ENCODE measurements at regions not wholly inside any gene's neighbourhood (a gene's known extent, or its start where the extent isn't known, plus 50 kb on each side); places are given as distances from the start of the nearest gene placed in this dataset.
"Not testable (repeated sequence)": the region's sequence is repeated elsewhere in the genome, so short reads cannot be mapped to it uniquely, and the experiment has no call there.

DNA sequence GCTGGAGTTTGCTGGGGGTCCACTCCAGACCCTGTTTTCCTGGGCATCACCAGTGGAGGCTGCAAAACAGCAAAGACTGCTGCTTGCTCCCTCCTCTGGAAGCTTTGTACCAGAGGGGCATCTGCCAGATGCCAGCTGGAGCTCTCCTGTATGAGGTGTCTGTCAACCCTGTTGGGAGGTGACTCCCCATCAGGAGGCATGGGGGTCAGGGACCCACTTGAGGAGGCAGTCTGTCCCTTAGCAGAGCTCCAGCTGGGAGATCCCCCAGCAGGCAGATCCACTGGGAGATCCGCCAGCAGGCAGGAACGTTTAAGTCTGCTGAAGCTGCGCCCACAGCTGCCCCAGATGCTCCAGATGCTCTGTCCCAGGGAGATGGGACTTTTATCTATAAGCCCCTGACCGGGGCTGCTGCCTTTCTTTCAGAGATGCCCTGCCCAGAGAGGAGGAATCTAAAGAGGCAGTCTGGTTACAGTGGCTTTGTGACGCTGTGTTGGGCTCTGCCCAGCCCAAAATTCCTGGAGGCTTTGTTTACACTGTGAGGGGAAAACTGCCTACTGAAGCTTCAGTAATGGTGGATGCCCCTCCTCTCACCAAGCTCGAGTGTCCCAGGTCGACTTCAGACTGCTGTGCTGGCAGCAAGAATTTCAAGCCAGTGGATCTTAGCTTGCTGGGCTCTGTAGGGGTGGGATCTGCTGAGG lies 260.5 kb upstream of the SLC8A1 start:
- TF ChIP-seq, protein P1, sequence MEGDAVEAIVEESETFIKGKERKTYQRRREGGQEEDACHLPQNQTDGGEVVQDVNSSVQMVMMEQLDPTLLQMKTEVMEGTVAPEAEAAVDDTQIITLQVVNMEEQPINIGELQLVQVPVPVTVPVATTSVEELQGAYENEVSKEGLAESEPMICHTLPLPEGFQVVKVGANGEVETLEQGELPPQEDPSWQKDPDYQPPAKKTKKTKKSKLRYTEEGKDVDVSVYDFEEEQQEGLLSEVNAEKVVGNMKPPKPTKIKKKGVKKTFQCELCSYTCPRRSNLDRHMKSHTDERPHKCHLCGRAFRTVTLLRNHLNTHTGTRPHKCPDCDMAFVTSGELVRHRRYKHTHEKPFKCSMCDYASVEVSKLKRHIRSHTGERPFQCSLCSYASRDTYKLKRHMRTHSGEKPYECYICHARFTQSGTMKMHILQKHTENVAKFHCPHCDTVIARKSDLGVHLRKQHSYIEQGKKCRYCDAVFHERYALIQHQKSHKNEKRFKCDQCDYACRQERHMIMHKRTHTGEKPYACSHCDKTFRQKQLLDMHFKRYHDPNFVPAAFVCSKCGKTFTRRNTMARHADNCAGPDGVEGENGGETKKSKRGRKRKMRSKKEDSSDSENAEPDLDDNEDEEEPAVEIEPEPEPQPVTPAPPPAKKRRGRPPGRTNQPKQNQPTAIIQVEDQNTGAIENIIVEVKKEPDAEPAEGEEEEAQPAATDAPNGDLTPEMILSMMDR (conservative IDR thresholded peaks at IDR 0.05 in 1 of 2, IDR thresholded peaks at IDR 0.05 in 1 of 2; ENCODE audit: low read depth in 1 of 2, low read length in 2 of 2), result not testable (repeated sequence)
- not testable (repeated sequence) for TF ChIP-seq EZH2 (IDR thresholded peaks at IDR 0.05; ENCODE audit: low read length, missing control alignments)

Measured in fibroblast of lung (primary cell).